Central memory CD8-positive, alpha-beta T cell (primary cell): ENCODE measurements at regions not wholly inside any gene's neighbourhood (a gene's known extent, or its start where the extent isn't known, plus 50 kb on each side); places are given as distances from the start of the nearest gene placed in this dataset.
"Not testable (repeated sequence)": the region's sequence is repeated elsewhere in the genome, so short reads cannot be mapped to it uniquely, and the experiment has no call there.

Experiments used
- ATAC-seq: fragments of 150-1000 bp; cut with Tn5 transposase; replicated peaks from 2 replicates; pipeline ENCODE4 v1.10.0; 2022; ENCODE audit warnings: mild to moderate bottlenecking, moderate FRiP score, moderate number of reproducible peaks; ENCODE audit not compliant: poor library complexity, severe bottlenecking; ENCODE audit errors: extremely low read depth
- DNase-seq, 2 donors: peaks; one replicate each; pipeline ENCODE4 v3.0.0; 2021; ENCODE audit warnings: low spot score in 2 of 2
- H3K27ac Mint-ChIP-seq: one replicate; pipeline ENCODE4 v1.8.0; 2022; ENCODE audit warnings: low read depth, mild to moderate bottlenecking, moderate library complexity, mixed read lengths
- H3K27me3 Mint-ChIP-seq: one replicate; pipeline ENCODE4 v1.8.0; 2022; ENCODE audit warnings: mixed read lengths
- H3K36me3 Mint-ChIP-seq: one replicate; pipeline ENCODE4 v1.8.0; 2022; ENCODE audit warnings: mild to moderate bottlenecking, moderate library complexity, mixed read lengths; ENCODE audit not compliant: insufficient read depth
- H3K4me1 Mint-ChIP-seq: one replicate; pipeline ENCODE4 v1.8.0; 2022; ENCODE audit warnings: mixed read lengths
- H3K4me3 Mint-ChIP-seq: one replicate; pipeline ENCODE4 v1.8.0; 2022; ENCODE audit warnings: mild to moderate bottlenecking, moderate library complexity, mixed read lengths
- H3K9me3 Mint-ChIP-seq: one replicate; pipeline ENCODE4 v1.8.0; 2022; ENCODE audit warnings: mixed read lengths

DNA sequence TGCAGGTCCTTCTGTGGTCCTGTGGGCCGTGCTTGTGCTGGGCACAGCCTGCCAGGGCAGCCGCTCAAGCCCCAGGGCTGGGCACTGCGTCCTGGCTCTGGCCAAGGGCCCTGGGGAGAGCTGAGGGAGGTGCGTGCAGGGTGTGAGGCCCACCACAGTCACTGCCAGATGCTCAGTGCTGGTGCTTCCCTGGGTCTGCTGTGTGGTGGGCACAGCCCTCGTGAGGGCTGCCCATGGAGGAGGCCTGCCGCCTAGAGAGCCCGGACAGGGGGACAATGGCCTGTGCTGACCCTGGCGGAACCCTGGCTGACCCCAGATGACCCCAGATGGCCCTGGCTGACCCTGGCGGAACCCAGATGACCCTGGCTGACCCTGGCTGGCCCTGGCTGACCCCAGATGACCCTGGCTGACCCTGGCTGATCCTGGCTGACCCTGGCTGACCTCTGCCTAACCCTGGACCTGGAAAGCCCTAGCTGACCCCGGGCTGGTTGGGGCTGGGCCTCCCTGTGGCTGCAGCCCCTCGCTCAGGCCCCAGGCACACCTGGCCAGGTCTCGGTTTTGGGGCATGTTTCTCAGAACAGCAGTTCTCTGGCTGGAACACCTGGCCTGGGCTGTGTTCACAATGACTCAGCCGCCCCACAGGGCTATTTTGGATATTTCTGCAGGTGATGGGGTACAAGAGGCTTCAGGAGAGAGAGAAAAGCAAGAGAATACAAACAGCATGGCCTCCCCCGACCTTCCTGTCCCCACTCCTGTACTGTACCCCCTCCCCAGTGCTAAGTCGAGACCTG is 55.4 kb downstream of the TMEM121 start:
- Mint-ChIP-seq H3K27me3 (no peaks in the 10 kb centered on the region), H3K4me3 (no peak overlapping the region), H3K4me1 (no peaks in the 10 kb centered on the region), H3K9me3 (no peaks in the 10 kb centered on the region), H3K27ac (no peak overlapping the region), H3K36me3 (no peaks in the 10 kb centered on the region)
- no peak for ATAC-seq
- no peak for DNase-seq

DNA sequence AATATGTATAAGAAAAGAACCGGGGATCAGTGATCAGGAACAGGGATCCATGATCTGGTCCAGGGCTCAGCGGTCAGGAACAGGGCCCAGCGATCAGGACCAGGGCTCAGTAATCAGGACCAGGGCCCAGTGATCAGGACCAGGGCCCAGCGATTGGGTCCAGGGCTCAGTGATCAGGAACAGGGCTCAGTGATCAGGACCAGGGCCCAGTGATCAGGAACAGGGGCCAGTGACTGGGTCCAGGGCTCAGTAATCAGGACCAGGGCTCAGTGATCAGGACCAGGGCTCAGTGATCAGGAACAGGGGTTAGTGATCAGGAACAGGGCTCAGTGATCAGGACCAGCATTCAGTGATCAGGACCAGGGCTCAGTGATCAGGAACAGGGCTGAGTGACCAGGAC is 56.3 kb downstream of the TMEM121 start:
- DNase-seq (no peak), ATAC-seq (no peak)
- no peak overlapping the region for H3K4me3 Mint-ChIP-seq
- H3K27me3 Mint-ChIP-seq = no peaks in the 10 kb centered on the region
- no peaks in the 10 kb centered on the region for H3K36me3 Mint-ChIP-seq
- H3K4me1 Mint-ChIP-seq = no peaks in the 10 kb centered on the region
- H3K9me3 Mint-ChIP-seq = no peaks in the 10 kb centered on the region
- H3K27ac Mint-ChIP-seq = peak overlapping the region; percentile 4

GRCh38 chr14:105583914-105584313 is 57.5 kb downstream of the TMEM121 start:
- not testable (repeated sequence) for DNase-seq, ATAC-seq, H3K36me3 Mint-ChIP-seq, H3K27ac Mint-ChIP-seq, H3K4me3 Mint-ChIP-seq, H3K27me3 Mint-ChIP-seq, H3K4me1 Mint-ChIP-seq, H3K9me3 Mint-ChIP-seq

GRCh38 chr14:105585290-105585689 is 58.9 kb downstream of the TMEM121 start:
- H3K4me3 Mint-ChIP-seq, DNase-seq, H3K27ac Mint-ChIP-seq, H3K4me1 Mint-ChIP-seq, H3K9me3 Mint-ChIP-seq, H3K27me3 Mint-ChIP-seq, H3K36me3 Mint-ChIP-seq, ATAC-seq: not testable (repeated sequence)

DNA sequence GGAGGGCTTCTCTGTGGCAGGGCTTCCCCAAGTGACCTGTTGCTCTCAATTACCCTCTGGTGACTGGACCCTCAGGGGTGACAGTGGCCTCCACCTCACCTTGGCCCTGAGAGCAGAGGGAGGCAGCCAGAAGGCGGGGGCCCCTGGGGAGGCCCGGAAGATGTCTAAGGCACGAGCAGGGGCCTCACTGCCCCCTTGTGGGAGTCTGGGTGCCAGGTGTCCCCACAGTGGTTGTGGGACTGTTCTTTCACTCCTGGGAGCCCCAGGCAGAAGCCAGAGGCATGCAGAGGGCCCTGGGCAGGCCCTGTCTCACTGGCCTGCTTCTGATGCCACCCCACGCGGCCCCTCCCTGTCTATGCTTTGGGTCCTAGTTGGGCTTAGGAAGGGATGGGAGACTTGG is 59.3 kb downstream of the TMEM121 start:
- H3K4me1 Mint-ChIP-seq, H3K4me3 Mint-ChIP-seq, DNase-seq, H3K36me3 Mint-ChIP-seq, ATAC-seq, H3K27me3 Mint-ChIP-seq, H3K9me3 Mint-ChIP-seq, H3K27ac Mint-ChIP-seq: not testable (repeated sequence)

DNA sequence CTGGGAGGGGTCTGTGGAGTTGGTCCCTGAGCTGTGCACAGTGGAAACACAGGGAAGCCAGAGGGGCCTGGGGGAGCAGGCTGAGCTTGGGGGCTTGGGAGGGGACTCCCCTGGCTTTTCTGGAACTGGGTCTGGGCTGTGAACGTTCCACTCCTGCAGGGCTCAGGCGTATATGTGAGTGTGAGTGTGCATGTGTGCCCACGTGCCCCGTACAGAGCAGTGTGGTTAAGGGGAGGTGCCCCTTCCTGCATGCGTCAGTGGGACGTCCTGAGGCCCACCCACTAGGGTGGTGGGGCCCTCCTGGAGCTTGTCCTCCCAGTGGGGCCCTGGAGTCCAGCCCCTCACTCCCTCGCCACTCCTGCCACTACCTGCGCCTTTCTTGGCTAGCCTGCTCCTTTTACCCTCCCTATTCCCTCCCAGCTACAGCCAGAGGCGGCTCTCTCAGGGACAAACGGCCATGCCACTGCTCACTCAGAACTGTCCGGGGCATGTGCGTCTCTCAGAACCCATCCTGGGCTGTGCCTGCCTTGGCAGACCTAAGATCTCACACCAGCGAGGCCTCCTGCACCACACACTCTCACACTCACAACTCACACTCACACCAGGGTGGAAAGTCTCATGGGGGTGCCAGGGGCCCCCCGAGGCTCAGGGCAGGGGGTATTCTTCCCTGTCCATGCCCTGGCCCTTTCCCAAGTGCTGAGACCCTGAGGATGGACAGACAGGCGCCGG is 59.9 kb downstream of the TMEM121 start:
- not testable (repeated sequence) for H3K27ac Mint-ChIP-seq, ATAC-seq, H3K27me3 Mint-ChIP-seq, H3K9me3 Mint-ChIP-seq, H3K36me3 Mint-ChIP-seq, H3K4me1 Mint-ChIP-seq, H3K4me3 Mint-ChIP-seq, DNase-seq

DNA sequence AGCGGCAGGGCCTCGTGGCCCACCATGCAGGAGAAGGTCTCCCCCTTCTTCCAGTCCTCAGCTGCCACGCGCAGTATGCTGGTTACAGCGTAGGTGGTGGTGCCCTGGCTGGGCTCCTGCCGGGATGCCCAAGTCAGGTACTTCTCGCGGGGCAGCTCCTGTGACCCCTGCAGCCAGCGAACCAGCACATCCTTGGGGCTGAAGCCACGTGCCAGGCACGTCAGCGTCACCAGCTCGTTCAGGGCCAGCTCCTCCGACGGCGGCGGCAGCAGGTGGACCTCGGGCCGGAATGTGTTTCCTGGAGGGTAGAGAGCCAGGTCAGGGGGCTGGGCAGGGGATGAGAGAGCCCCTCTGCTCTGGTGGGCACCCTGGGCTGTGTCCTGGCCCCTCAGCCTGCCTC is 60.7 kb downstream of the TMEM121 start:
- not testable (repeated sequence) for H3K36me3 Mint-ChIP-seq, H3K27me3 Mint-ChIP-seq, H3K27ac Mint-ChIP-seq, H3K4me1 Mint-ChIP-seq, H3K4me3 Mint-ChIP-seq, ATAC-seq, H3K9me3 Mint-ChIP-seq, DNase-seq

DNA sequence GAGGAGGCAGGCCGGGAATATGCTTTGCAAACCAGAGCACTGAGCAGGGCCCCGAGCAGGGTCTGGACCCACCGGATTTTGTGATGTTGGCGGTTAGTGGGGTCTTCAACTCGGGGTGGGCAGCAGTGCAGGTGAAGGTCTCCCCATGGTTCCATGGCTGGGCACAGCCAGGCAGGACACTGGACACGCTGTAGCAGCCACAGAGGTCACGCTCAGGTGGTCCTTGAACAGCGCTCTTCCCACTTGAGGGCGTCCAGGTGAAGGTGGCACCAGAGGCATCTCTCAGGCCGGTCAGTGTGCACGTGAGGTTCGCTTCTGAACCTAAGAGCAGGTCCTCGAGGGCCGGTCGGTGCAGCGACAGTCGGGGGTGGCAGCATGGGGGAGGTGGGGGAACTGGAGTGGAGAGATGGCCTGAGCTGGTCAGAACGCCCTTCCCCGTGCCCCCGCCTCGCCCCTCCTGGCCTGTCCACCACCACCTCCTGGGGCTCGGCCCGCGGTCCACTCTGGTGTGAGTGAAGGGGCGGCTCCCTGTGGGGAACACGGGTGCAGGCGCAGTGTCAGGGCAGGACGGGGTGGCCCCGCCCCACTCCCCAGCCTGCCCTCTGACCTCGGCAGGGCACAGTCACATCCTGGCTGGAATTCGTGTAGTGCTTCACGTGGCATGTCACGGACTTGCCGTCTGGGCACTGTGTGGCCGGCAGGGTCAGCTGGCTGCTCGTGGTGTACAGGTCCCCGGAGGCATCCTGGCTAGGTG is 61.3 kb downstream of the TMEM121 start:
- H3K4me3 Mint-ChIP-seq, H3K9me3 Mint-ChIP-seq, H3K27ac Mint-ChIP-seq, ATAC-seq, H3K36me3 Mint-ChIP-seq, DNase-seq, H3K4me1 Mint-ChIP-seq, H3K27me3 Mint-ChIP-seq: not testable (repeated sequence)

GRCh38 chr14:105588236-105588860 is 62.0 kb downstream of the TMEM121 start:
- DNase-seq (no peak), ATAC-seq (no peak)
- no peaks in the 10 kb centered on the region for H3K4me1 Mint-ChIP-seq
- no peaks in the 10 kb centered on the region for H3K36me3 Mint-ChIP-seq
- no peaks in the 10 kb centered on the region for H3K27me3 Mint-ChIP-seq
- no peaks in the 10 kb centered on the region for H3K9me3 Mint-ChIP-seq
- no peak overlapping the region for H3K4me3 Mint-ChIP-seq
- H3K27ac Mint-ChIP-seq = no peak overlapping the region

GRCh38 chr14:105589161-105589925 is 63.0 kb downstream of the TMEM121 start:
- Mint-ChIP-seq H3K4me1 (no peaks in the 10 kb centered on the region), H3K27ac (no peak overlapping the region), H3K27me3 (no peaks in the 10 kb centered on the region), H3K4me3 (no peak overlapping the region), H3K36me3 (no peaks in the 10 kb centered on the region), H3K9me3 (no peaks in the 10 kb centered on the region)
- no peak for ATAC-seq
- DNase-seq = no peak

DNA sequence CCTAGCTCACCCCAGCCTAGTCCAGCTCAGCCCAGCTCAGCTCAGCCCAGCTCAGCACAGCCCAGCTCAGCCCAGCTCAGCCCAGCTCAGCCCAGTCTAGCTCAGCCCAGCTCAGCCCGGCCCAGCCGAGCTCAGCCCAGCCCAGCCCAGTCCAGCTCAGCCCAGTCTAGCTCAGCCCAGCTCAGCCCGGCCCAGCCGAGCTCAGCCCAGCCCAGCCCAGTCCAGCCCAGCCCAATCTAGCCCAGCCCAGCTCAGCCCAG is 63.5 kb downstream of the TMEM121 start:
- not testable (repeated sequence) for H3K27ac Mint-ChIP-seq, H3K36me3 Mint-ChIP-seq, DNase-seq, H3K9me3 Mint-ChIP-seq, H3K27me3 Mint-ChIP-seq, H3K4me3 Mint-ChIP-seq, H3K4me1 Mint-ChIP-seq, ATAC-seq

GRCh38 chr14:105591052-105591451 is 64.7 kb downstream of the TMEM121 start:
- ATAC-seq (no peak), DNase-seq (no peak)
- no peaks in the 10 kb centered on the region for H3K36me3 Mint-ChIP-seq
- no peaks in the 10 kb centered on the region for H3K4me1 Mint-ChIP-seq
- no peak overlapping the region for H3K27ac Mint-ChIP-seq
- no peaks in the 10 kb centered on the region for H3K9me3 Mint-ChIP-seq
- no peaks in the 10 kb centered on the region for H3K27me3 Mint-ChIP-seq
- no peak overlapping the region for H3K4me3 Mint-ChIP-seq
